GOT3 (cell line): ENCODE measurements at regions not wholly inside any gene's neighbourhood (a gene's known extent, or its start where the extent isn't known, plus 50 kb on each side); places are given as distances from the start of the nearest gene placed in this dataset.
"Not testable (repeated sequence)": the region's sequence is repeated elsewhere in the genome, so short reads cannot be mapped to it uniquely, and the experiment has no call there.

Experiments used
- DNase-seq: peaks from one replicate; lab custom pipeline; 2025; ENCODE audit warnings: mixed read lengths; lab: John Stamatoyannopoulos, UW

GRCh38 chr13:39803156-39803555, 147.7 kb downstream of the COG6 start:
- DNase-seq, result no peak

GRCh38 chr13:39803851-39804250, 148.4 kb downstream of the COG6 start:
- DNase-seq, result no peak

- DNase-seq, result no peak
Measured at GRCh38 chr13:39804332-39805210, 149.1 kb downstream of the COG6 start.

- no peak for DNase-seq
Measured at GRCh38 chr13:39809466-39809865, 154.0 kb downstream of the COG6 start.

GRCh38 chr13:39810091-39810877, 154.8 kb downstream of the COG6 start:
- no peak for DNase-seq

GRCh38 chr13:39811051-39811450, 155.6 kb downstream of the COG6 start:
- no peak for DNase-seq

GRCh38 chr13:39811696-39812095, 156.2 kb downstream of the COG6 start:
- DNase-seq, result no peak

GRCh38 chr13:39815345-39816111, 160.1 kb downstream of the COG6 start:
- DNase-seq, result no peak

GRCh38 chr13:39816936-39817335, 161.5 kb downstream of the COG6 start:
- DNase-seq, result no peak

GRCh38 chr13:39818953-39819352, 163.5 kb downstream of the COG6 start:
- DNase-seq, result no peak

GRCh38 chr13:39820606-39821005, 165.1 kb downstream of the COG6 start:
- DNase-seq, result no peak

- DNase-seq, result no peak
Measured at GRCh38 chr13:39821977-39822376, 166.5 kb downstream of the COG6 start.

GRCh38 chr13:39822437-39822836, 167.0 kb downstream of the COG6 start:
- no peak for DNase-seq

- DNase-seq, result no peak
Measured at GRCh38 chr13:39823063-39823713, 167.7 kb downstream of the COG6 start.

- DNase-seq, result no peak
Measured at GRCh38 chr13:39825886-39826285, 170.4 kb downstream of the COG6 start.

- no peak for DNase-seq
Measured at GRCh38 chr13:39835253-39835652, 179.8 kb downstream of the COG6 start.

GRCh38 chr13:39836038-39836437, 180.6 kb downstream of the COG6 start:
- no peak for DNase-seq

GRCh38 chr13:39837866-39838265, 182.4 kb downstream of the COG6 start:
- not testable (repeated sequence) for DNase-seq

- DNase-seq, result no peak
Measured at GRCh38 chr13:39840201-39840600, 184.7 kb downstream of the COG6 start.

- DNase-seq, result no peak
Measured at GRCh38 chr13:39847336-39847735, 191.9 kb downstream of the COG6 start.

GRCh38 chr13:39855236-39855635, 199.8 kb downstream of the COG6 start:
- DNase-seq, result no peak

- no peak for DNase-seq
Measured at GRCh38 chr13:39856714-39857113, 201.3 kb downstream of the COG6 start.
